ENCODE measurements at regions not wholly inside any gene's neighbourhood (a gene's known extent, or its start where the extent isn't known, plus 50 kb on each side); places are given as distances from the start of the nearest gene placed in this dataset.

GRCh38 chr3:178088963-178089362, 447.3 kb upstream of the KCNMB2 start:
- TF ChIP-seq POLR2A (IDR thresholded peaks at IDR 0.05) (no peak), CTCF (IDR thresholded peaks at IDR 0.05) (no peak)

All from adrenal gland (tissue), 5 donors.